Peyer's patch (tissue), 4 donors: ENCODE measurements at regions not wholly inside any gene's neighbourhood (a gene's known extent, or its start where the extent isn't known, plus 50 kb on each side); places are given as distances from the start of the nearest gene placed in this dataset.
"Not testable (repeated sequence)": the region's sequence is repeated elsewhere in the genome, so short reads cannot be mapped to it uniquely, and the experiment has no call there.

Experiments
- DNase-seq, 3 donors: peaks; one replicate each; pipeline ENCODE4 v3.0.0-alpha.2; 2017 to 2019
- H3K27ac ChIP-seq, 4 donors: fragments of 200-600 bp; sonication (generic); one replicate each; pipeline ENCODE4 v1.5.1; 2016 to 2019
- H3K27me3 ChIP-seq, 2 donors: fragments of 200-600 bp; sonication (generic); one replicate each; pipeline ENCODE4 v1.5.1; 2019
- H3K36me3 ChIP-seq, 3 donors: fragments of 200-600 bp; sonication (generic); one replicate each; pipeline ENCODE4 v1.5.1; 2016 to 2019
- H3K4me1 ChIP-seq, 4 donors: fragments of 200-600 bp; sonication (generic); one replicate each; pipeline ENCODE4 v1.5.1; 2016 to 2019
- H3K4me3 ChIP-seq, 4 donors: fragments of 200-600 bp; sonication (generic); 1 replicate in 3 of 4; 2 replicates in 1 of 4; pipeline ENCODE4 v1.5.1; 2016 to 2019; ENCODE audit warnings: mild to moderate bottlenecking in 1 of 4
- H3K9me3 ChIP-seq, 4 donors: fragments of 200-600 bp; sonication (generic); one replicate each; pipeline ENCODE4 v1.5.1; 2016 to 2019; ENCODE audit warnings: mild to moderate bottlenecking in 1 of 4
- CTCF ChIP-seq, 6 experiments: fragments of 450-650 bp in 4 of 6; fragments of 200-600 bp in 2 of 6; sonication (generic) in 1 of 6; IDR thresholded peaks; one replicate each; pipeline ENCODE4 v1.5.1; 2017 to 2019; ENCODE audit warnings: antibody characterized with exemption in 6 of 6, mild to moderate bottlenecking in 3 of 6, moderate library complexity in 1 of 6
- POLR2A ChIP-seq, 2 donors: fragments of 450-650 bp; IDR thresholded peaks; one replicate each; pipeline ENCODE4 v1.5.1; 2017; ENCODE audit warnings: antibody characterized with exemption in 2 of 2, mild to moderate bottlenecking in 2 of 2, moderate library complexity in 2 of 2

- Histone ChIP-seq H3K27me3 (no peaks in the 10 kb centered on the region), H3K4me1 (no peaks in the 10 kb centered on the region), H3K27ac (no peak overlapping the region), H3K36me3 (no peaks in the 10 kb centered on the region), H3K4me3 (no peak overlapping the region), H3K9me3 (no peaks in the 10 kb centered on the region)
- no peak for DNase-seq
- no peak for TF ChIP-seq CTCF (IDR thresholded peaks at IDR 0.05)
- TF ChIP-seq POLR2A (IDR thresholded peaks at IDR 0.05) = no peak
Measured at GRCh38 chr6:80433673-80434025, 327.2 kb downstream of the BCKDHB start.

DNA sequence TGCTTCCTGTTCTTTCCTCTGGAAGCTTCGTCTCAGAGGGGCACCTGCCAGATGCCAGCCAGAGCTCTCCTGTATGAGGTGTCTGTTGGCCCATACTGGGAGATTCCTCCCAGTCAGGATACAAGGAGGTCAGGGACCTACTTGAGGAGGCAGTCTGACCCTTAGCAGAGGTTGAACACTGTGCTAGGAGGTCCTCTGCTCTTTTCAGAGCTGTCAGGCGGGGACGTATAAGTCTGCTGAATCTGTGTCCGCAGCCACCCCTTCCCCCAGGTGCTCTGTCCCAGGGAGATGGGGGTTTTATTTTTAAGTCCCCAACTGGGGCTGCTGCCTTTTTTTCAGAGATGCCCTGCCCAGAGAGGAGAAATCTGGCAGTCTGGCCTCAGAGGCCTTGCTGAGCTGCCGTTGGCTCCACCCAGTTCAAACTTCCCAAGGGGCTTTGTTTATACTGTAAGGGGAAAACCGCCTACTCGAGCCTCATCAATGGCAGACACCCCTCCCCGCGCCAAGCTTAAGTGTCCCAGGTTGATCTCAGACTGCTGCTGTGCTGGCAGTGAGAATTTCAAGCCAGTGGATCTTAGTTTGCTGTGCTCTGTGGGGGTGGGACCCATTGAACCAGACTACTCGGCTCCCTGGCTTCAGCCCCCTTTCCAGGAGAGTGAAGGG is 326.7 kb downstream of the BCKDHB start:
- no peaks in the 10 kb centered on the region for H3K4me1 ChIP-seq
- H3K4me3 ChIP-seq = no peak overlapping the region
- no peak overlapping the region for H3K27ac ChIP-seq
- no peaks in the 10 kb centered on the region for H3K36me3 ChIP-seq
- no peak for TF ChIP-seq CTCF (IDR thresholded peaks at IDR 0.05)
- no peak for TF ChIP-seq POLR2A (IDR thresholded peaks at IDR 0.05)
- DNase-seq = no peak
- no peaks in the 10 kb centered on the region for H3K27me3 ChIP-seq
- no peaks in the 10 kb centered on the region for H3K9me3 ChIP-seq

GRCh38 chr6:80425089-80425823 is 318.8 kb downstream of the BCKDHB start:
- H3K9me3 ChIP-seq = peaks cover 0 to 19% (median 0%) of the 10 kb centered on the region in 4 donors
- no peaks in the 10 kb centered on the region for H3K27me3 ChIP-seq
- no peak overlapping the region for H3K27ac ChIP-seq
- no peak for TF ChIP-seq POLR2A (IDR thresholded peaks at IDR 0.05)
- TF ChIP-seq CTCF (IDR thresholded peaks at IDR 0.05) = no peak
- H3K36me3 ChIP-seq = no peaks in the 10 kb centered on the region
- no peak overlapping the region for H3K4me3 ChIP-seq
- no peak for DNase-seq
- H3K4me1 ChIP-seq = no peaks in the 10 kb centered on the region

GRCh38 chr6:80411486-80411885 is 305.0 kb downstream of the BCKDHB start:
- H3K9me3 ChIP-seq = no peaks in the 10 kb centered on the region
- no peaks in the 10 kb centered on the region for H3K27me3 ChIP-seq
- H3K4me1 ChIP-seq = no peaks in the 10 kb centered on the region
- TF ChIP-seq POLR2A (IDR thresholded peaks at IDR 0.05) (no peak), CTCF (IDR thresholded peaks at IDR 0.05) (no peak)
- no peak overlapping the region for H3K4me3 ChIP-seq
- no peak overlapping the region for H3K27ac ChIP-seq
- DNase-seq = no peak
- no peaks in the 10 kb centered on the region for H3K36me3 ChIP-seq

DNA sequence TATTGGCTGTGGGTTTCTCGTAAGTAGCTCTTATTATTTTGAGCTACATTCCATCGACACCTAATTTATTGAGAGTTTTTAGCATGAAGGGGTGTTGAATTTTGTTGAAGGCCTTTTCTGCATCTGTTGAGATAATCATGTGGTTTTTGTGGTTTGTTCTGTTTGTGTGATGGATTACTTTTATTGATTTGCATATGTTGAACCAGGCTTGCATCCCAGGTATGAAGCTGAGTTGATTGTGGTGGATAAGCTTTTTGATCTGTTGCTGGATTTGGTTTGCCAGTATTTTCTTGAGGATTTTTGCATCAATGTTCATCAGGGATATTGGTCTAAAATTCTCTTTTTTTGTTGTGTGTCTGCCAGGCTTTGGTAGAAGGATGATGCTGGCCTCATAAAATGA is 301.5 kb downstream of the BCKDHB start:
- H3K4me1 ChIP-seq, DNase-seq: not testable (repeated sequence)

DNA sequence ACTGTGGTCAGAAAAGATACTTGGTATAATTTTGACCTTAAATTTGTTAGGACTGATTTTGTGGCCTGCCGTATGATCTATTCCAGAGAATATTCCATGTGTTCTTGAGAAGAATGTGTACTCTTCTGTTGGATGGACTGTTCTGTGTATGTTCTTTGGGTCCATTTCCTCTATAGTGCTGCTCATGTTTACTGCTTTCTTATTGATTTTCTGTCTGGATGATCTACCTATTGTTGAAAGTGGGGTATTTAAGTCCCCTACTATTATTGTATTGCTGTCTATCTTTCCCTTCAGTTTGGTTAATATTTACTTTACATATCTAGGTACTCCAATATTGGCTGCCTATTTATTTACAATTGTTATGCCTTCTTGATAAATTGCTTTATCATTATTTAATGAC is 298.4 kb downstream of the BCKDHB start:
- no peak for TF ChIP-seq CTCF (IDR thresholded peaks at IDR 0.05)
- TF ChIP-seq POLR2A (IDR thresholded peaks at IDR 0.05) = no peak

More for the DNA sequence above, 301.5 kb downstream of the BCKDHB start:
- not testable (repeated sequence) for H3K27me3 ChIP-seq, H3K9me3 ChIP-seq, H3K36me3 ChIP-seq, H3K27ac ChIP-seq, H3K4me3 ChIP-seq

More for the DNA sequence above, 298.4 kb downstream of the BCKDHB start:
- Histone ChIP-seq H3K9me3 (peaks cover 0 to 4% (median 0%) of the 10 kb centered on the region in 4 donors), H3K4me1 (no peaks in the 10 kb centered on the region), H3K4me3 (no peak overlapping the region), H3K27me3 (no peaks in the 10 kb centered on the region), H3K27ac (no peak overlapping the region), H3K36me3 (no peaks in the 10 kb centered on the region)
- DNase-seq = no peak
